ENCODE measurements at regions not wholly inside any gene's neighbourhood (a gene's known extent, or its start where the extent isn't known, plus 50 kb on each side); places are given as distances from the start of the nearest gene placed in this dataset.
"Not testable (repeated sequence)": the region's sequence is repeated elsewhere in the genome, so short reads cannot be mapped to it uniquely, and the experiment has no call there.

GRCh38 chr3:181935915-181936314 lies 224.2 kb downstream of the SOX2 start:
- Histone ChIP-seq H3K9ac (no peak overlapping the region), H3K36me3 (replicated peaks in 1 of 2; ENCODE audit: control insufficient read depth in 1 of 2, insufficient read depth in 2 of 2, low read length in 1 of 2) (no peaks in the 10 kb centered on the region), H3K9me2 (no peaks in the 10 kb centered on the region), H3K4me3 (ENCODE audit: low read depth in 2 of 2, low read length in 1 of 2) (no peak overlapping the region), H3K27me3 (ENCODE audit: insufficient read depth) (no peaks in the 10 kb centered on the region), H3F3A (replicated peaks; ENCODE audit: insufficient read depth) (no peaks in the 10 kb centered on the region), H3K79me2 (ENCODE audit: insufficient read depth) (no peaks in the 10 kb centered on the region), H3K9me3 (no peaks in the 10 kb centered on the region), H4K20me1 (ENCODE audit: insufficient read depth) (no peaks in the 10 kb centered on the region), H3K4me2 (no peak overlapping the region), H2AFZ (ENCODE audit: low read depth) (no peak overlapping the region), H3K4me1 (ENCODE audit: control insufficient read depth in 1 of 2, insufficient read depth in 2 of 2, low read depth in 1 of 2, low read length in 1 of 2) (no peaks in the 10 kb centered on the region), H3K27ac (ENCODE audit: low read depth in 2 of 2, low read length in 1 of 2) (no peak overlapping the region)
- TF ChIP-seq EP300 (IDR thresholded peaks at IDR 0.05; ENCODE audit: borderline replicate concordance in 1 of 2, low read depth in 1 of 2, low read length in 1 of 2) (no peak), MAX (IDR thresholded peaks at IDR 0.05; ENCODE audit: low read depth) (no peak), RAD21 (IDR thresholded peaks at IDR 0.05; ENCODE audit: low read length) (no peak), FOXJ3 (CRISPR knock-in tag; IDR thresholded peaks at IDR 0.05) (no peak), JUND (IDR thresholded peaks at IDR 0.05) (no peak), REST (IDR thresholded peaks at IDR 0.05; ENCODE audit: low read depth, low read length) (no peak), NFIC (IDR thresholded peaks at IDR 0.05; ENCODE audit: borderline replicate concordance) (no peak), RXRA (IDR thresholded peaks at IDR 0.05; ENCODE audit: borderline replicate concordance, low read depth) (no peak), MEF2A (IDR thresholded peaks at IDR 0.05; ENCODE audit: borderline replicate concordance, low read depth) (no peak)
- CTCF ChIA-PET = no interaction called here
- POLR2A ChIA-PET = no interaction called here
- DNase-seq = no peak
- WGBS (ENCODE audit: low lambda C conversion rate) = 83% methylated on average over 2 of the region's 2 CpGs

GRCh38 chr3:181936774-181937173 lies 225.0 kb downstream of the SOX2 start:
- Histone ChIP-seq H3K4me1 (ENCODE audit: control insufficient read depth in 1 of 2, insufficient read depth in 2 of 2, low read depth in 1 of 2, low read length in 1 of 2) (peaks cover 0 to 2% of the 10 kb centered on the region in 2 experiments; a peak in 2 of 4 replicates), H3K36me3 (replicated peaks in 1 of 2; ENCODE audit: control insufficient read depth in 1 of 2, insufficient read depth in 2 of 2, low read length in 1 of 2) (no peaks in the 10 kb centered on the region), H3K9me3 (no peaks in the 10 kb centered on the region), H3K4me2 (no peak overlapping the region), H3K79me2 (ENCODE audit: insufficient read depth) (no peaks in the 10 kb centered on the region), H3F3A (replicated peaks; ENCODE audit: insufficient read depth) (no peaks in the 10 kb centered on the region), H3K9me2 (no peaks in the 10 kb centered on the region), H3K4me3 (ENCODE audit: low read depth in 2 of 2, low read length in 1 of 2) (no peak overlapping the region), H3K9ac (no peak overlapping the region), H4K20me1 (ENCODE audit: insufficient read depth) (no peaks in the 10 kb centered on the region), H3K27me3 (ENCODE audit: insufficient read depth) (no peaks in the 10 kb centered on the region), H2AFZ (ENCODE audit: low read depth) (no peak overlapping the region), H3K27ac (ENCODE audit: low read depth in 2 of 2, low read length in 1 of 2) (no peak overlapping the region)
- TF ChIP-seq TCF12 (IDR thresholded peaks at IDR 0.05) = no peak
- TF ChIP-seq FOXJ3 (CRISPR knock-in tag; IDR thresholded peaks at IDR 0.05) = no peak
- TF ChIP-seq CHD2 (IDR thresholded peaks at IDR 0.05; ENCODE audit: low read length, partially characterized antibody) = no peak
- TF ChIP-seq GABPA (IDR thresholded peaks at IDR 0.05; ENCODE audit: low read depth) = no peak
- no peak for TF ChIP-seq FOXM1 (IDR thresholded peaks at IDR 0.05; ENCODE audit: low read depth)
- no peak for TF ChIP-seq SMC3 (IDR thresholded peaks at IDR 0.05; ENCODE audit: low read depth, low read length)
- TF ChIP-seq TAF1 (IDR thresholded peaks at IDR 0.05; ENCODE audit: borderline replicate concordance, low read depth, low read length) = no peak
- no peak for TF ChIP-seq MEF2A (IDR thresholded peaks at IDR 0.05; ENCODE audit: borderline replicate concordance, low read depth)
- ChIA-PET CTCF (no interaction called here), POLR2A (no interaction called here)
- no peak for DNase-seq
- 77% methylated on average over 6 of the region's 6 CpGs for WGBS (ENCODE audit: low lambda C conversion rate)

- H3K4me3 ChIP-seq (ENCODE audit: low read depth in 2 of 2, low read length in 1 of 2); H3K36me3 ChIP-seq (replicated peaks in 1 of 2; ENCODE audit: control insufficient read depth in 1 of 2, insufficient read depth in 2 of 2, low read length in 1 of 2); H3K27ac ChIP-seq (ENCODE audit: low read depth in 2 of 2, low read length in 1 of 2); H3K4me2 ChIP-seq; H3K27me3 ChIP-seq (ENCODE audit: insufficient read depth); H3K9ac ChIP-seq; H3K79me2 ChIP-seq (ENCODE audit: insufficient read depth); CTCF ChIA-PET; POLR2A ChIA-PET; DNase-seq; H2AFZ ChIP-seq (ENCODE audit: low read depth); H3K9me2 ChIP-seq; H4K20me1 ChIP-seq (ENCODE audit: insufficient read depth); H3K4me1 ChIP-seq (ENCODE audit: control insufficient read depth in 1 of 2, insufficient read depth in 2 of 2, low read depth in 1 of 2, low read length in 1 of 2); H3F3A ChIP-seq (replicated peaks; ENCODE audit: insufficient read depth); H3K9me3 ChIP-seq: not testable (repeated sequence)
- 74% methylated on average over 3 of the region's 3 CpGs for WGBS (ENCODE audit: low lambda C conversion rate)
Measured at GRCh38 chr3:181938580-181938979, 226.9 kb downstream of the SOX2 start.

Data from SK-N-SH (cell line).